ENCODE measurements at regions not wholly inside any gene's neighbourhood (a gene's known extent, or its start where the extent isn't known, plus 50 kb on each side); places are given as distances from the start of the nearest gene placed in this dataset.

DNA sequence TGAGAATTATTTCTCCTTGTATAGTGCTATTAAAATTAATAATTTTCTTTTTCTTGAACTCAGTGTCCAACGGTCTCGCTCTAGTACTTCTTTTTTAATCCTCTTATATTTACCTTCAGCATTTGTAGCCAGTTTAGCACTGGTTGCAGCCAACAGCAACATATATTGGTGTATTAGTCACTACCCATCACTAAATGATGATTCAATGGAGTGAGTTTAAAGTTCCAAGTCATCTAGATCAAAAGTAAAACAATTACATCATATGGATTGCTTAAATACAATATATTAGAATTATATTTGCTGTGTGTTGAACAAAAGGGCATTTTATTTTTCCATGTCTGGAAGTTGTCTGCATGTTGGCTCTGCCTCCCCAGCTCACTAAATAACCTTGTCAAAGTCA lies 591.8 kb downstream of the ADGRL2 start:
- H3K27ac ChIP-seq (ENCODE audit: low read depth, low read length): no peak overlapping the region
- H3K4me3 ChIP-seq (ENCODE audit: low read depth in 1 of 2, low read length in 2 of 2): no peak overlapping the region
- H3K36me3 ChIP-seq (ENCODE audit: insufficient read depth, low read length): no peaks in the 10 kb centered on the region
- H3K27me3 ChIP-seq (ENCODE audit: control insufficient read depth in 1 of 2, insufficient read depth in 2 of 2, low read length in 2 of 2): no peaks in the 10 kb centered on the region
- H3K9me3 ChIP-seq (ENCODE audit: low read length): no peaks in the 10 kb centered on the region
- H3K9ac ChIP-seq (ENCODE audit: low read length): no peak overlapping the region
- H3K4me1 ChIP-seq (ENCODE audit: insufficient read depth, low read length): no peaks in the 10 kb centered on the region

DNA sequence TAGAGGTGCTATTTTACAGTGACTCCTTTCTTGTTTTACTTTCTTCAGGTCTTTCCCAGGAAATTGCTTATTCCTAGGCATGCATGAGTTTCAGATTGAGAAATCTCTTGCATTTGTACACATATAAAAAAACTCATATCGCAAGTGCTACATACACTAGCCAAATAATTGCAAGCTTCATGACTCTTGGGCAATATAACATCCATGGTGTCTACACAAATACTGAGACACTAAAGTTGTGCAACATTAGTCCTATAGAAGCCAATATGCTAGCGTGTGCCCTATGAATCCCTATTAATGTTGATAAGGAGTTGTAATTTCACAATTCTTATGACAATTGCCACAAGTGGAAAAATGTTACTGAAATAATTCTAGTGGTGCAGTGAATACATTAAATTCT lies 591.0 kb downstream of the ADGRL2 start:
- no peaks in the 10 kb centered on the region for H3K27me3 ChIP-seq (ENCODE audit: control insufficient read depth in 1 of 2, insufficient read depth in 2 of 2, low read length in 2 of 2)
- no peak overlapping the region for H3K9ac ChIP-seq (ENCODE audit: low read length)
- no peak overlapping the region for H3K27ac ChIP-seq (ENCODE audit: low read depth, low read length)
- H3K9me3 ChIP-seq (ENCODE audit: low read length): no peaks in the 10 kb centered on the region
- no peaks in the 10 kb centered on the region for H3K4me1 ChIP-seq (ENCODE audit: insufficient read depth, low read length)
- H3K4me3 ChIP-seq (ENCODE audit: low read depth in 1 of 2, low read length in 2 of 2): no peak overlapping the region
- H3K36me3 ChIP-seq (ENCODE audit: insufficient read depth, low read length): no peaks in the 10 kb centered on the region

DNA sequence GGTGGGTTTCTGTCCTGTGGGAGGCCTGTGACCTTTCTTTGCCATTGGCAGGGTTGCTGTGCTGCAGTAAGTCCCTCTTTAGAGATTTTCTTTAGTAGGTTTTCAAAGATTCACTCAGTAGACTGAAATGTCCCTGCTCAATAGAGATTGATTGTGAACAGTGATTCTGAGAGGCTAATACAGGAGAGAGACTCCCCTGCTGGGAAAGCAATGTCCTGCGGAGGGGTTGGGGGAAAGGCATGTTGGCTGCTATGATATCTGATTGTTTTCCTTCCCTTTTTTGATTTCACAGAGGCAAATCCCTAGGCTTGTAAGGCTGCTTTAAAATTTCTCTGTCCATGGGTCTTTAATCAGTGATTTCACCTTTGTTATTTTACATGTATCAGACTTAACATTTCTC lies 589.9 kb downstream of the ADGRL2 start:
- H3K27me3 ChIP-seq (ENCODE audit: control insufficient read depth in 1 of 2, insufficient read depth in 2 of 2, low read length in 2 of 2): no peaks in the 10 kb centered on the region
- H3K27ac ChIP-seq (ENCODE audit: low read depth, low read length): no peak overlapping the region

DNA sequence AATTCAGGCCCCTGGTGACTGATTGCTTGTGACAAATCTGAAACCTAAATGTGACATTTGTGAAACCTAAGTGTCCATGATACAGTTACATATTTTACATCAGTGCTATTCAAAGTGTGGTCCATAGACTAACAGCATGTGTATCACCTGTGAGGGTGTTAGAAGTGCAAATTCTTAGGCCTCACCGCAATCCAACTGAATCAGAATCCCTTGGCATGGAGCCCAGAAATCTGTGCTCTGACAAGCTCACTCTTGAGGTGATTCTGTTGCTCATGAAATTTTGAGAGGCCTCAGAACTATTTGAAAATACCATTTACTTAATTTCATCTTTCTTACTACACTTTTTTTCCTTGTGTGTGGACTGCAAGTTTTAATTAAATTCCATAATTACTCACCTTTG lies 587.9 kb downstream of the ADGRL2 start:
- Histone ChIP-seq H3K9ac (ENCODE audit: low read length) (no peak overlapping the region), H3K27ac (ENCODE audit: low read depth, low read length) (no peak overlapping the region), H3K9me3 (ENCODE audit: low read length) (no peaks in the 10 kb centered on the region), H3K4me3 (ENCODE audit: low read depth in 1 of 2, low read length in 2 of 2) (no peak overlapping the region), H3K4me1 (ENCODE audit: insufficient read depth, low read length) (no peaks in the 10 kb centered on the region), H3K36me3 (ENCODE audit: insufficient read depth, low read length) (no peaks in the 10 kb centered on the region), H3K27me3 (ENCODE audit: control insufficient read depth in 1 of 2, insufficient read depth in 2 of 2, low read length in 2 of 2) (no peaks in the 10 kb centered on the region)

More for the DNA sequence above, 589.9 kb downstream of the ADGRL2 start:
- Histone ChIP-seq H3K4me1 (ENCODE audit: insufficient read depth, low read length) (no peaks in the 10 kb centered on the region), H3K9me3 (ENCODE audit: low read length) (no peaks in the 10 kb centered on the region), H3K36me3 (ENCODE audit: insufficient read depth, low read length) (no peaks in the 10 kb centered on the region), H3K4me3 (ENCODE audit: low read depth in 1 of 2, low read length in 2 of 2) (no peak overlapping the region), H3K9ac (ENCODE audit: low read length) (no peak overlapping the region)

DNA sequence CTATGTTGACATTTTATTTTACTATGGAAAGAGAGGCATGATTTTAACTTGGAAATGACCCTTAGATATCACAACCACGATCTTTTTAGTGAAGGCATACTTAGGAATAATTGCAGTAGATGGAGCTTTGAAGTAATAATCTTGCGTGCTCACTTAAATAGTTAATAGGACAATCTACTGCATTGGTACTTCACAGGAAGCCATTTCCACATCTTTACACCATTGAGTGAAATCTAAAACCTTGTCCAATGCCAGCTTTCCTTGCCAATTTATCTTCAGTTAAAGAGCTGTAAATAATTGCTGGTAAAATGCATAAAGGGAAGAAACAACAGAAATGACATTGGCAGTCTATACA lies 586.3 kb downstream of the ADGRL2 start:
- no peaks in the 10 kb centered on the region for H3K9me3 ChIP-seq (ENCODE audit: low read length)
- H3K27me3 ChIP-seq (ENCODE audit: control insufficient read depth in 1 of 2, insufficient read depth in 2 of 2, low read length in 2 of 2): no peaks in the 10 kb centered on the region
- H3K9ac ChIP-seq (ENCODE audit: low read length): no peak overlapping the region
- no peaks in the 10 kb centered on the region for H3K4me1 ChIP-seq (ENCODE audit: insufficient read depth, low read length)
- H3K27ac ChIP-seq (ENCODE audit: low read depth, low read length): no peak overlapping the region
- H3K4me3 ChIP-seq (ENCODE audit: low read depth in 1 of 2, low read length in 2 of 2): no peak overlapping the region
- H3K36me3 ChIP-seq (ENCODE audit: insufficient read depth, low read length): no peaks in the 10 kb centered on the region

DNA sequence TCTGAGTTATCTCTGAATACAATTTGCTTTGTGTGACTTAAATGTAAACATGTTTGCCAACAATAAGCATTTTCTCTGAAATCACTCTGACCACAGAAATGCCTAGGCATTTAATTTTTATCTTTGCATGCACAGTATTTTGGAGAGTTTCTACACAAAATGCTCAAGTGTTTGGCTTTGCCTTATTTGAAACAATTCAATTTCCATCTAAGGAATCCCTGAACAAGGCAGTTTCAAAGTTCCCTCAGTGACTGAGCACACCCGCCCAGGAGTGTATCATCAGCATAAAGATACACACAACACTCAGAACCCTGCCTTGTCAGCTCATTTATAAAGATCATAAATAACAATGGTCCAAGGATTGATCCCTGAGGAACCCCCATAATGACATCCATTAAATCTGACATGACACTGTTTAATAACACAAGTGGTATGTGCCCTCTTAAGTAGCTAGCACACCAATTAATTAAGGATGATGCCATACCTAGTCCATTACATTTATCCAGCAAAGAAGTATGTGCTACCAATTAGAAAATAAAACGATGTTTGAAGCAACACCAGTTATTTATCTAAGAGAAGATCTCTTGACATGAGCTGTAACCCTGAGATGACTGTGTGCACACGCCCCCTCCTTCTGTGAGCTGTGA lies 585.8 kb downstream of the ADGRL2 start:
- H3K27me3 ChIP-seq (ENCODE audit: control insufficient read depth in 1 of 2, insufficient read depth in 2 of 2, low read length in 2 of 2): no peaks in the 10 kb centered on the region
- no peak overlapping the region for H3K9ac ChIP-seq (ENCODE audit: low read length)
- H3K27ac ChIP-seq (ENCODE audit: low read depth, low read length): no peak overlapping the region
- H3K36me3 ChIP-seq (ENCODE audit: insufficient read depth, low read length): no peaks in the 10 kb centered on the region
- no peaks in the 10 kb centered on the region for H3K4me1 ChIP-seq (ENCODE audit: insufficient read depth, low read length)
- H3K4me3 ChIP-seq (ENCODE audit: low read depth in 1 of 2, low read length in 2 of 2): no peak overlapping the region
- no peaks in the 10 kb centered on the region for H3K9me3 ChIP-seq (ENCODE audit: low read length)

DNA sequence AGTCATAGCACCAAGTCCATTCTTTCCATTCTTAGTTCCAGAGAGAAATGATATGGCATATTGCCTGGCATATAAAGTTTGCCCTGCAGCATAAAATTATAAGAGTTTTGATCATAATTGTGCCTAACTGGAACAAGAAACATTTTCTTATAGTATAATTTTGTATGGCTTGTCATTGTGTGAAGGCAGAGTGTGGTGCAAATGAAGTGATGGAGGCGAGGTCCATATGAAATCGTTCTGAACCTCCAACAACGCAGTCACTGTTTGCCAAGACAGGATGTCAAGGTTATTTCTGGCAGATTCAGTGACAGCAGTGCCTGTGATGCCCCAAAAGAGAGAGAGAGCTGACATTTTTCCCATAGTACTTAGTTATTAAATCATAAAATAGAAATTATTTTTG lies 584.0 kb downstream of the ADGRL2 start:
- no peaks in the 10 kb centered on the region for H3K9me3 ChIP-seq (ENCODE audit: low read length)
- H3K36me3 ChIP-seq (ENCODE audit: insufficient read depth, low read length): no peaks in the 10 kb centered on the region
- H3K27ac ChIP-seq (ENCODE audit: low read depth, low read length): no peak overlapping the region
- no peaks in the 10 kb centered on the region for H3K4me1 ChIP-seq (ENCODE audit: insufficient read depth, low read length)
- no peak overlapping the region for H3K4me3 ChIP-seq (ENCODE audit: low read depth in 1 of 2, low read length in 2 of 2)
- H3K27me3 ChIP-seq (ENCODE audit: control insufficient read depth in 1 of 2, insufficient read depth in 2 of 2, low read length in 2 of 2): no peaks in the 10 kb centered on the region
- H3K9ac ChIP-seq (ENCODE audit: low read length): no peak overlapping the region

DNA sequence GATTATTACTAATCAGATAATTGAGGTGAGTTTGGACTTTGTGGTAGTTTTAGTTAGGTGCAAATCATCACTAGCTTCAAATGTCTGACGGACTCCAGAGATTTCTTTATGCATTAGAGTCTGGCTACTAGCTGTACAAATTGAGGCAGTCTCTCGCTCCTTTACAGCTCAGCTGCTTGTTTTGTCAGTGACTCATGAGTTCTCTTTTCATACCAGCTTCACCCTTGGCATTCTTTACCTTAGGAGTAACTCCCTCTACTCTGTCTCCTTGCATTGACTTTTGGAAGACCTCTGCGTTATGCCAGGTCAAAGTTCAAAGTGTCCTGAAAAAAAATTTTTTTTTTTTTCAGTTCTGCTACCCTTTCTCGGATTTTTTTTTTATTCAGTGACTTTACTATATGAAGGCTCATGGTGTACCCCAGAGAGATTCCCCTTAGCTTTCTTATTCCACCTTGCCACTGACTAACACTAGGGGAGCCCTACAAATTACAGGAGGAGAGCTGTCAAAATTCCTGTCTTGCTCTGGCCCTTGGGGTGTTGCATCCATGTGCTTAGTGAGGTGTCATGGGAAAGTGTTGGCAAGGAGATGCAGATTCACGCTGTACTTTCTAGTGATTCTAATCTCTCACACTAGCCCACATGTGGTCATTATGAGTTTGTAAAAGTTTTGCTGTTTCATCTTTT lies 576.6 kb downstream of the ADGRL2 start:
- no peaks in the 10 kb centered on the region for H3K9me3 ChIP-seq (ENCODE audit: low read length)

DNA sequence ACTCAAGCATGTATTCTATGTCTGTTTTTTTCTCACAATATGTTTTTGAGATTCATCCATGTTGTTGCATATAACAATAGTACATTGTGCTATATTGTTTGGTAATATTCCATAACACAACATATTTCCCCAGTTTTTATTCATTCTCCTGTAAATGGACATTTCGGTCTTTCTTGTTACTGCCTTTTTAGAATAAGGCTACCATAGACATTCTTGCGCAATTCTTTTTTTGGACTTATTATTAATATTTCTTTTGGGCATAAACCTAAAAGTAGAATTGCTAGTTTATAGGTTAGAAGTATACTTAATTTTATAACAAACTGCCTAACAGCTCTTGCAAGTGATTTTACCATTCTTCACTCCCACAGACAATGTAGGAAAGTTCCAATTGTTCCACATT lies 573.0 kb downstream of the ADGRL2 start:
- Histone ChIP-seq H3K4me3 (ENCODE audit: low read depth in 1 of 2, low read length in 2 of 2) (no peak overlapping the region), H3K9ac (ENCODE audit: low read length) (no peak overlapping the region), H3K9me3 (ENCODE audit: low read length) (no peaks in the 10 kb centered on the region), H3K27ac (ENCODE audit: low read depth, low read length) (no peak overlapping the region), H3K27me3 (ENCODE audit: control insufficient read depth in 1 of 2, insufficient read depth in 2 of 2, low read length in 2 of 2) (no peaks in the 10 kb centered on the region), H3K4me1 (ENCODE audit: insufficient read depth, low read length) (no peaks in the 10 kb centered on the region), H3K36me3 (ENCODE audit: insufficient read depth, low read length) (no peaks in the 10 kb centered on the region)

More for the DNA sequence above, 576.6 kb downstream of the ADGRL2 start:
- Histone ChIP-seq H3K9ac (ENCODE audit: low read length) (no peak overlapping the region), H3K27ac (ENCODE audit: low read depth, low read length) (no peak overlapping the region), H3K4me1 (ENCODE audit: insufficient read depth, low read length) (no peaks in the 10 kb centered on the region), H3K4me3 (ENCODE audit: low read depth in 1 of 2, low read length in 2 of 2) (no peak overlapping the region), H3K36me3 (ENCODE audit: insufficient read depth, low read length) (no peaks in the 10 kb centered on the region), H3K27me3 (ENCODE audit: control insufficient read depth in 1 of 2, insufficient read depth in 2 of 2, low read length in 2 of 2) (no peaks in the 10 kb centered on the region)

DNA sequence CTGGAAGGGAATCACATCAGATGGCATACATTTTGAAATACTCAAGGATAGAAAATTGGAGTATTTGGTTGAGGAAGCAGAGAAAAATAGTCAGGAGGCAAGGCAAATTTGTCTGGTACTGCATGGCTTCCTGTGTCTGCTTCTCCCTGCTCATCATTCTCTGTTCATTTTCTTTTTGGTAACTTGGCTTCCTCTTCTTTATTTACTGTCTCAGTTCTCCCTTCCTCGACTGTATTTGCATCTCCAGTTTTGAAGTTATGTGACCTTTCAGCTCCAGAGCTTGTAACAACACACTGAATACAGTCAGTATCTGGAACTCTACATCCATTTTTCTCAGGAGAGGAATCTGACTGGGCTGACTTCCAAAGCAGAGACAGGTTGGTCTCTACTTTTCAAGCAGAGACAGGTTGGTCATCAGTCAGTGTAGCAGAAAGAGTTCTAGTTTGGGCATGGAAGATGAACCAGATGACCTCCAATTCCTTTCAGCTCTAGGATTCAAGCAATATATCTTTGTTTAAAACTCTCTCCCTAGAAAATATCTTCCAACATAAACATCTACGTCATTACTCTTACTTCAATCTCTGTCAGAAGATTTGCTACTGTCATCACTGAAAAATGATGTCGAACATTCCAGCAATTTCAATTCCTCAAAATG lies 571.2 kb downstream of the ADGRL2 start:
- Histone ChIP-seq H3K4me3 (ENCODE audit: low read depth in 1 of 2, low read length in 2 of 2) (no peak overlapping the region), H3K36me3 (ENCODE audit: insufficient read depth, low read length) (no peaks in the 10 kb centered on the region)

DNA sequence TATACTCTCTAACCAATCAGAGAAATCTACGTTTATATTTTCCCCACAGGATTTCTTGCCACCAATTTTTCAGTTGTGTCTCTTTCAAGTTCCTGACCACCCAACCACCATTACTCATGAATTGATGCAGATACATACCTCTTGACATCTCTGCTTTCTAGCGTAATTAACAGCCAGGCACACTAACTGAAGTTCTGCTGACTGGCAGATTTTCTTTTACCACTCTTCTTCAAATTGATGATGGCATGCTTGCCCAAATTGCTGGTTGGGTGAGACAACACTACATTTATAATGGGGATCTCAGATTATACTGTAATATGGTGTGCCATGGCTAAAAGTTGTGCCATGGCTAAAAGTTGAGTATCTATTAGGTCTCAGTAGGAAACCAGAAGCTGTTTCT lies 566.7 kb downstream of the ADGRL2 start:
- H3K27ac ChIP-seq (ENCODE audit: low read depth, low read length): no peak overlapping the region
- H3K4me3 ChIP-seq (ENCODE audit: low read depth in 1 of 2, low read length in 2 of 2): no peak overlapping the region
- no peaks in the 10 kb centered on the region for H3K9me3 ChIP-seq (ENCODE audit: low read length)
- H3K36me3 ChIP-seq (ENCODE audit: insufficient read depth, low read length): no peaks in the 10 kb centered on the region
- no peaks in the 10 kb centered on the region for H3K4me1 ChIP-seq (ENCODE audit: insufficient read depth, low read length)
- H3K27me3 ChIP-seq (ENCODE audit: control insufficient read depth in 1 of 2, insufficient read depth in 2 of 2, low read length in 2 of 2): no peaks in the 10 kb centered on the region
- H3K9ac ChIP-seq (ENCODE audit: low read length): no peak overlapping the region

More for the DNA sequence above, 571.2 kb downstream of the ADGRL2 start:
- Histone ChIP-seq H3K27me3 (ENCODE audit: control insufficient read depth in 1 of 2, insufficient read depth in 2 of 2, low read length in 2 of 2) (no peaks in the 10 kb centered on the region), H3K4me1 (ENCODE audit: insufficient read depth, low read length) (no peaks in the 10 kb centered on the region), H3K9ac (ENCODE audit: low read length) (no peak overlapping the region), H3K27ac (ENCODE audit: low read depth, low read length) (no peak overlapping the region), H3K9me3 (ENCODE audit: low read length) (no peaks in the 10 kb centered on the region)

DNA sequence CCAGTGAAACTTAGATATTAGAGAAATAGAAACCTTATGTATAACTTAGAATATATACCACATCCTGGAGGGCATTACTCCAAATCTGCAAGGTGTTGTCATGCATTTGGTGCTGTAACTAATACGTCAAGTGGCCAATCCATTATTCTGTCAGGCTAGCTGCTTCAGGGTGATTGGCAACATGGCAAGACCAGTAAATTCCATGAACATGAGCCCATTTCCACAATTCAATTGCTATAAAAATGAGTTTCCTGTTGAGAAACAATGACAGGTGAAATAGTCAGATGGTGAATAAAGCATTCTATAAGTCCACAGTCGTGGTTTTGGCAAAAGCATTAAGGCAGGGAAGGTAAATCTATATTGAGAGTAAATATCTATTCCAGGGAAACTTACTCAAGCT lies 566.0 kb downstream of the ADGRL2 start:
- Histone ChIP-seq H3K4me3 (ENCODE audit: low read depth in 1 of 2, low read length in 2 of 2) (no peak overlapping the region), H3K9me3 (ENCODE audit: low read length) (no peaks in the 10 kb centered on the region), H3K27me3 (ENCODE audit: control insufficient read depth in 1 of 2, insufficient read depth in 2 of 2, low read length in 2 of 2) (no peaks in the 10 kb centered on the region), H3K9ac (ENCODE audit: low read length) (no peak overlapping the region), H3K4me1 (ENCODE audit: insufficient read depth, low read length) (no peaks in the 10 kb centered on the region), H3K27ac (ENCODE audit: low read depth, low read length) (no peak overlapping the region), H3K36me3 (ENCODE audit: insufficient read depth, low read length) (no peaks in the 10 kb centered on the region)

All from muscle layer of colon (tissue), 2 donors.